ENCODE measurements at regions not wholly inside any gene's neighbourhood (a gene's known extent, or its start where the extent isn't known, plus 50 kb on each side); places are given as distances from the start of the nearest gene placed in this dataset.

- DNase-seq (ENCODE audit: low spot score) = no peak
Observed at GRCh38 chr9:16245756-16246440, 624.6 kb downstream of the BNC2 start.

GRCh38 chr9:16246785-16247184, 623.7 kb downstream of the BNC2 start:
- no peak for DNase-seq (ENCODE audit: low spot score)

- no peak for DNase-seq (ENCODE audit: low spot score)
Observed at GRCh38 chr9:16247188-16247875, 623.1 kb downstream of the BNC2 start.

- DNase-seq (ENCODE audit: low spot score) = no peak
Observed at GRCh38 chr9:16248822-16249221, 621.6 kb downstream of the BNC2 start.

GRCh38 chr9:16252616-16253015, 617.9 kb downstream of the BNC2 start:
- no peak for DNase-seq (ENCODE audit: low spot score)

- DNase-seq (ENCODE audit: low spot score) = no peak
Observed at GRCh38 chr9:16254674-16255073, 615.8 kb downstream of the BNC2 start.

- no peak for DNase-seq (ENCODE audit: low spot score)
Observed at GRCh38 chr9:16255217-16255616, 615.3 kb downstream of the BNC2 start.

GRCh38 chr9:16257604-16258003, 612.9 kb downstream of the BNC2 start:
- DNase-seq (ENCODE audit: low spot score) = no peak

GRCh38 chr9:16258191-16258590, 612.3 kb downstream of the BNC2 start:
- no peak for DNase-seq (ENCODE audit: low spot score)

GRCh38 chr9:16258708-16259107, 611.8 kb downstream of the BNC2 start:
- DNase-seq (ENCODE audit: low spot score) = no peak

GRCh38 chr9:16262477-16263261, 607.8 kb downstream of the BNC2 start:
- no peak for DNase-seq (ENCODE audit: low spot score)

GRCh38 chr9:16265688-16266087, 604.8 kb downstream of the BNC2 start:
- DNase-seq (ENCODE audit: low spot score) = no peak

GRCh38 chr9:16266648-16267276, 603.7 kb downstream of the BNC2 start:
- DNase-seq (ENCODE audit: low spot score) = no peak

GRCh38 chr9:16267281-16268066, 603.0 kb downstream of the BNC2 start:
- no peak for DNase-seq (ENCODE audit: low spot score)

- DNase-seq (ENCODE audit: low spot score) = no peak
Observed at GRCh38 chr9:16268067-16268881, 602.2 kb downstream of the BNC2 start.

- no peak for DNase-seq (ENCODE audit: low spot score)
Observed at GRCh38 chr9:16271967-16272366, 598.5 kb downstream of the BNC2 start.

- DNase-seq (ENCODE audit: low spot score) = no peak
Observed at GRCh38 chr9:16272776-16273175, 597.7 kb downstream of the BNC2 start.

GRCh38 chr9:16275795-16276624, 594.5 kb downstream of the BNC2 start:
- no peak for DNase-seq (ENCODE audit: low spot score)

GRCh38 chr9:16276866-16277265, 593.6 kb downstream of the BNC2 start:
- no peak for DNase-seq (ENCODE audit: low spot score)

GRCh38 chr9:16277471-16277960, 593.0 kb downstream of the BNC2 start:
- DNase-seq (ENCODE audit: low spot score) = no peak
